PC-3 (cell line): ENCODE measurements at regions not wholly inside any gene's neighbourhood (a gene's known extent, or its start where the extent isn't known, plus 50 kb on each side); places are given as distances from the start of the nearest gene placed in this dataset.

ENCODE experiments used
- CTCF ChIP-seq: fragments of 300-600 bp; sonication (generic); conservative IDR thresholded peaks from 2 replicates; pipeline ENCODE4 v1.5.1; 2017; ENCODE audit warnings: antibody characterized with exemption, low read depth, mild to moderate bottlenecking, low read length
- EZH2 ChIP-seq: fragments of 300-600 bp; sonication (generic); IDR thresholded peaks from one replicate; pipeline ENCODE4 v1.6.1; 2017; ENCODE audit warnings: antibody characterized with exemption, mild to moderate bottlenecking, low read length; ENCODE audit not compliant: unreplicated experiment
- EZH2phosphoT487 ChIP-seq: fragments of 300-600 bp; sonication (generic); IDR thresholded peaks from 2 replicates; pipeline ENCODE4 v1.6.1; 2018; ENCODE audit warnings: mild to moderate bottlenecking, antibody characterized with exemption, low read length, borderline replicate concordance

- TF ChIP-seq CTCF (no peak), EZH2phosphoT487 (no peak), EZH2 (no peak)
Observed at GRCh38 chr1:171405391-171405714, 80.0 kb upstream of the PRRC2C start.
